Prostate gland (tissue), 2 donors: ENCODE measurements at regions not wholly inside any gene's neighbourhood (a gene's known extent, or its start where the extent isn't known, plus 50 kb on each side); places are given as distances from the start of the nearest gene placed in this dataset.

Experiments
- POLR2A ChIP-seq: fragments of 450-650 bp; IDR thresholded peaks from one replicate; pipeline ENCODE4 v1.6.1; 2016; ENCODE audit warnings: antibody characterized with exemption, mild to moderate bottlenecking
- TF ChIP-seq, protein P1 (sequence below), 4 experiments: fragments of 200-600 bp in 2 of 4; fragments of 450-650 bp in 2 of 4; sonication (generic) in 2 of 4; IDR thresholded peaks; 1 replicate in 3 of 4; 2 replicates in 1 of 4; pipeline ENCODE4 v1.5.1; 2016 to 2019; ENCODE audit warnings: antibody characterized with exemption in 4 of 4, mild to moderate bottlenecking in 2 of 4, moderate library complexity in 2 of 4

DNA sequence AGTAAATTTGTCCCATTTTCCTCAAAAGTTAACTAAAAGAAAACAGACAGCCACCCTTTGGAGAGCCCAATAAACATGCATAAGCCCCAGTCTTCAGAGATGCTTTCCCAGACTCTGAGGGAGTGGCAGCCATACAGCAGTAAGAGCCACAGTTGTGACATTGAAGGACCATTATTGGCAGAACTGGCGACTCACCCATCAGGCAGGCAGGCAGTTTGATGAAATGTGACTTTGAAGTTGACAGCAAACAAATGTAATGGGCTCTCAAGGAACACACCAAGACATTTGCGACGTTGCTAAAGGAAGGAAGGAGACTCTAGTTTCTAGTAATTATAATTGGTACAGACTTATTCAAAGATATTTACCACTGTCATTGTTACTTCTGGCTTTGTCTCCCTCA is 287.5 kb upstream of the PHYHIPL start:
- TF ChIP-seq, protein P1, sequence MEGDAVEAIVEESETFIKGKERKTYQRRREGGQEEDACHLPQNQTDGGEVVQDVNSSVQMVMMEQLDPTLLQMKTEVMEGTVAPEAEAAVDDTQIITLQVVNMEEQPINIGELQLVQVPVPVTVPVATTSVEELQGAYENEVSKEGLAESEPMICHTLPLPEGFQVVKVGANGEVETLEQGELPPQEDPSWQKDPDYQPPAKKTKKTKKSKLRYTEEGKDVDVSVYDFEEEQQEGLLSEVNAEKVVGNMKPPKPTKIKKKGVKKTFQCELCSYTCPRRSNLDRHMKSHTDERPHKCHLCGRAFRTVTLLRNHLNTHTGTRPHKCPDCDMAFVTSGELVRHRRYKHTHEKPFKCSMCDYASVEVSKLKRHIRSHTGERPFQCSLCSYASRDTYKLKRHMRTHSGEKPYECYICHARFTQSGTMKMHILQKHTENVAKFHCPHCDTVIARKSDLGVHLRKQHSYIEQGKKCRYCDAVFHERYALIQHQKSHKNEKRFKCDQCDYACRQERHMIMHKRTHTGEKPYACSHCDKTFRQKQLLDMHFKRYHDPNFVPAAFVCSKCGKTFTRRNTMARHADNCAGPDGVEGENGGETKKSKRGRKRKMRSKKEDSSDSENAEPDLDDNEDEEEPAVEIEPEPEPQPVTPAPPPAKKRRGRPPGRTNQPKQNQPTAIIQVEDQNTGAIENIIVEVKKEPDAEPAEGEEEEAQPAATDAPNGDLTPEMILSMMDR (IDR thresholded peaks at IDR 0.05): no peak
- no peak for TF ChIP-seq POLR2A
